Stimulated activated CD8-positive, alpha-beta memory T cell treated with anti-CD3 and anti-CD28 coated beads, Interleukin-4, amount 100 ng/mL, for 24 hours (primary cell): ENCODE measurements at regions not wholly inside any gene's neighbourhood (a gene's known extent, or its start where the extent isn't known, plus 50 kb on each side); places are given as distances from the start of the nearest gene placed in this dataset.

Source experiments
- DNase-seq: peaks from one replicate; pipeline ENCODE4 v3.0.0-alpha.2; 2020; ENCODE audit warnings: low read depth

- no peak for DNase-seq
Observed at GRCh38 chr12:39047539-39048262, 142.3 kb upstream of the CPNE8 start.

GRCh38 chr12:39044754-39045153, 139.4 kb upstream of the CPNE8 start:
- no peak for DNase-seq

DNA sequence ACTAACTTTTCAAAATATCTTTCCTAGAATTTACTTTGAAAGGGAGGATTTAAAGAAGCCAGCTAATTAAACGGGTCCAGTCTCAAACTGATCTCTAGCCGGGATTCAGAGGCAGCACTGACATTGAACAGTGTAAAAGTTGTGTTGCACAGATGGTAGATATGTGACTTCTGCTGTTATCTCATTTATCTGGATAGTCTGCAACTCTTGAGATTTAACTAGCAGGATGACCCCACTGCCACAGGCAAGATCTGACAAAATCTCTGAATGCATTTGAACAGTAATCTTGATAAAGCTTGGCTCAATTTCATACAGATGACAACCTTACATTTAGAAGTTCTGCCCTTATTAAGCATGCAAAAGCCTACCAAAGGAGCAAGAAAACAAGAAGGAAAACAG, 138.0 kb upstream of the CPNE8 start:
- DNase-seq, result no peak

GRCh38 chr12:39040275-39040674, 134.9 kb upstream of the CPNE8 start:
- DNase-seq, result no peak

- no peak for DNase-seq
Observed at GRCh38 chr12:39037115-39037514, 131.7 kb upstream of the CPNE8 start.

DNA sequence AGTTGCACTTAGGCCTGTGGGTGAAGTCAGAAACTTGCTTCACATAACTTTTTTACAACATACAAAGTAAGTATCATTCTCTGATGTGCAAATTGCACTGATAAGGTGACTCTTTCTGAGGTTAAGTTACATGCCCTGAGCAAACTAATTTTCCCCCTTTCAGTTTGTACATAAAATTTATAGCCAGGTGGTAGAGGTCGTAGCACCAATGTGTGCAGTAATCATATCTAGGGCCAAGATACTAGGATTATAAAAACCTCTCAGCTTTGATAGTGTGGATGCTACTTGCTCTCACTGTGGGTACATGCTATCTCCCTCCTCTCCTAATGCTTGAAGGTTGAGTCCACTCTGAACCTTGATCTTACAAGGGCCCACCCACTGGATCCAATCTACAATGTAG, 130.7 kb upstream of the CPNE8 start:
- DNase-seq, result no peak

GRCh38 chr12:39033782-39034181, 128.4 kb upstream of the CPNE8 start:
- DNase-seq, result no peak

DNA sequence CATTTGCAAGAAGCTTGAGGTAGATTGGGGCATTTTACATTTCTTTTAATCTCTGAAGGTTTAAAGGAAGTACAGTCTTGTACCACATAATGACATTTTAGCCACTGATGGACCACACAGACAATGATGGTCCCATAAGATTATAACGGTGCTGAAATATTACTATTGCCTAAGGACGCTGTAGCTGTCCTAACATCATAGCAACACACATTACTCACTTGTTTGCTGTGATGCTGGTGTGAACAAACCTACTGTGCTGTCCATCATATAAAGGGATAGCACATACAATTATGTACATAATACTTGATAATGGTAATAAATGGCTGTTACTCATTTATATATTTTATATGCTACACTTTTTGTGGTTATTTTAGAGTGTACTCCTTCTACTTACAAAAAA, 127.1 kb upstream of the CPNE8 start:
- no peak for DNase-seq

- no peak for DNase-seq
Observed at GRCh38 chr12:39032034-39032433, 126.6 kb upstream of the CPNE8 start.

GRCh38 chr12:39028382-39028781, 123.0 kb upstream of the CPNE8 start:
- no peak for DNase-seq

DNA sequence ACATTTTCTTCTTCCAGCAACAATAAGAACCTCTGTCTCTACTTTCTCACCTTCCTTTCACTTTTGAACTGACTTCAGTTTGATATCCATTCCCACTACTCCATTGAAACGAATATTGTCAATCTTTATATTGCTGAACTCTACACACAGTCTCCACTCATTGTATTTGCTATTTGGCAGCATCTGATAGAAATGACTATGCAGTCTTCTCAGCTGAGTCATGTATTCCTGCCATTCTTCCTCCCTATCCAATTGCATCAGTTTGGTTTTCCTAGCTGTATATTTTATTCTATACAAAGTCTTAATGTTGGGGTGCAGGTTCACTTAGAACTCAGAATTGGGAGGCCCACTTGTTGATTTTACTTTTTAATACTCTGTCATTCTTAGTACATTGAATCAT, 107.5 kb upstream of the CPNE8 start:
- DNase-seq, result no peak

DNA sequence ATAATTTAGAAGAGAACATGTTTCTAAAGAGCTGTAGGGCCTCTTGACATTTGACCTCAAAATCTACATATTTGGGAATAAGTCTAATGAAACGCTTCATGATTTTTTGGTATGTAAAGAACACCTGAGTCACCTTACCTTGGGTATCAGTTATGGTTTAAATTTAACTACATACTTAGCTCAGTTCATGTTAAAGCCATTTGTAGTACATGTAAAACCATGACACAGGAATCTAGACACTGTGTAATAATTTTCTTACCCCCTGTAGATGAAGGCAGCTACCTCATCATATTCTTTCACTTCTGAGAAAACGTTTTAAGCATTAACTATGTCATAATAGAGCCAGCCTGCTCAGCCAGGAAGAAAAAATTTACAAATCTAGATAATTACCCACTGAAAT, 105.8 kb upstream of the CPNE8 start:
- DNase-seq, result no peak

- DNase-seq, result no peak
Observed at GRCh38 chr12:39010406-39010805, 105.0 kb upstream of the CPNE8 start.

DNA sequence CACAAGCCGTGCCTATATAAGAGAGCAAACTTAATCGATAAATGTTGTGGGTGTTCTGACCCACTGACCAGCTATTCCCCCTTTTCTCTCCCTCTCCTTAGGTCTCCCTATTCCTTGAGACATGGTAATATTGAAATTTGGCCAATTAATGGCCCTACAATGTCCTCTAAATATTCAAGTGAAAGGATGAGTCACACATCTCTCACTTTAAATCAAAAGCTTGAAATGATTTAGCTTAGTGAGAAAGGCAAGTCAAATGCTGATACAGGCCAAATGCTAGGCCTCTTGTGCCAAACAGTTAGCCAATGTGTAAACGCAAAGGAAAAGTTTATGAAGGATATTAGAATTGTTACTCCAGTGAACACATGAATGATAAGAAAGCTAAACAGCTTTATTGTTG, 102.2 kb upstream of the CPNE8 start:
- no peak for DNase-seq

GRCh38 chr12:39006286-39006685, 100.9 kb upstream of the CPNE8 start:
- no peak for DNase-seq

- DNase-seq, result no peak
Observed at GRCh38 chr12:39005671-39006070, 100.3 kb upstream of the CPNE8 start.

DNA sequence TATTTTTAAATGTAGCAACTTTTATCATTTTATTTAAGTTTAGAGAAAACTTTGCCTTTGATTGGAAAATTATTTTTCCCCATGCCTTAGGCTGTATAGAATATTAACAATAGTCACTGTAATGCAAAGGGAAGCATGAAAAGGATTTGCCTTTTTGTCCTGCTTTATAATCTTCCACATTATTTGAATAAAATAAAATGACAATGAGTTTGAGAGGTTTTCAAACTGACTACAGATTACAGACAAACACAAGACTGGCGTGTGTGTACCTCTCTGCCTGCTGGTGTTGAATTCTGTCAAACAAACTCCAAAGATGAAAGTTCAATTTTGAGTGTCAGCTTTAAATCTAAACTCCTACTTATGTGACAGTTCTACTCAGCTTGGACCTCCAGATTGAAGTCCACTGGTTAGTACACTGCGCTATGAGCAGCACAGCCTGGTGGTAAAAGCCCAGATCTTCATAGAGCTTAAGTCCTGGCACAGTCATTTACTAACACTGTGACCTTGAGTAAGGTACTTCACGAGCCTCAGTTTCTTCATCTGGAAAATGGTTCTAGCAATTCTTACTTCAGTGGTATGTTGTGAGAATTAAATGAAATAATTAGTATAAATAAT, 98.3 kb upstream of the CPNE8 start:
- no peak for DNase-seq

GRCh38 chr12:39000370-39000769, 95.0 kb upstream of the CPNE8 start:
- DNase-seq, result no peak

DNA sequence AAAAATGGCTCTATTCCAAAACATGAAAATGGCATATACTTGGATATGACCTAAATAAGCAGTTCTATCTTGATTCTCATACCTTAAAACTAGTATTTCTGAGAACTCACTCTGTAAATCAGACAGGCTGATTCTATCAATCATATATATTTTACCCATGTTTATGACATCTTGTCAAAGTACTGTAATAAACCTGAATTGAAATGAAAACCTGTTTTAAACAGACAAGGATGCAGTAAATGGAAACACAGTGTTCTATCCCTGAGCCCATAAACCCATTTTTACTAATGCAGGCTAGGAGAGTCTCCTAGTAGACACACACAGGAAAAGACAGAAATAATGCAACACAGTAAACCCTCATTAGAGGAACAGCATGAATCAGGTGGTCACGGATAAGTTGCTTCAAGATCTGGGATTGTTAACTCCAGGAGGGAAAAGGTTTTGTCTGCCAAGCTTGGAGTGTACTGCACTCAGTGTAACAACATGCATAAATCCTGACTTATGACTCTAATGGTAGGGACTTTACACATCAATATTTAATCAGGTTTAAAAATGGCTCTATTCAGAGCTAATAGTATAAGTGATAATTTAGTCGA, 93.6 kb upstream of the CPNE8 start:
- DNase-seq, result no peak

DNA sequence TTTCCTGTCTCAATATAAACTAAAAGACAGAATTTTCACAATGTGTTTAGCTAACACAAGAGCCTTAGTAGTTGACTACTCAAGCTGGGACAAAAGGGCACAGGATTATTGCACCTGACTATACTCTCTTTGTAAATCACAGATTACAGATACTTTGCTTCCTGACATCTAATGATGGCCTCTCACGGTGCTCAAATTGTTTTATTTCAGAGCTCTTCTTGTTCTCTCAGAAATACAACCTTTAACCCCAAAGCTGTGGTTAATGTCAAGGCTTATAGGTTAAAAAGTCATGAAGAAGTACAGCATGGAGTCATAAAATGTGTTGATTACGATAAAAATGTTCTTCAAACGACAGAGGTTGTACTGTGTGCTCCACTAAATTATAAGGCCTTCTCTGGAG, 89.9 kb upstream of the CPNE8 start:
- no peak for DNase-seq

DNA sequence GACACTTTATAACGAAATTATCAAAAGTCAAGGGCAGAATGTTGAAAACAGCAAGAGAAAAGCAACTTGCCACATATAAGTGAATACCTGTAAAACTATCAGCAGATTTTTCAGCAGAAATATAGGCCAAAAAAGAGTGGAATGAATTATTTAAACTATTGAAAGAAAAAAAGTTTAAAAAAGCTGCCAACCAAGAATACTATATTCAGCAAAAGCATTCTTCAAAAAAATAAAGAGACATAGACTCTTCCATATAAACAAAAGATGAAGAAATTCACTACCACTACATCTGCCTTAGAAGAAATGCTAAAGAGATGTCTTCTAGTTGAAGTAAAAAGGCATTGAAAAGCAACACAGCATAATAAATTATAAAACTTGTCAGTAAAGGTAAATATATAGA, 80.6 kb upstream of the CPNE8 start:
- no peak for DNase-seq

- no peak for DNase-seq
Observed at GRCh38 chr12:38984388-38984787, 79.0 kb upstream of the CPNE8 start.

DNA sequence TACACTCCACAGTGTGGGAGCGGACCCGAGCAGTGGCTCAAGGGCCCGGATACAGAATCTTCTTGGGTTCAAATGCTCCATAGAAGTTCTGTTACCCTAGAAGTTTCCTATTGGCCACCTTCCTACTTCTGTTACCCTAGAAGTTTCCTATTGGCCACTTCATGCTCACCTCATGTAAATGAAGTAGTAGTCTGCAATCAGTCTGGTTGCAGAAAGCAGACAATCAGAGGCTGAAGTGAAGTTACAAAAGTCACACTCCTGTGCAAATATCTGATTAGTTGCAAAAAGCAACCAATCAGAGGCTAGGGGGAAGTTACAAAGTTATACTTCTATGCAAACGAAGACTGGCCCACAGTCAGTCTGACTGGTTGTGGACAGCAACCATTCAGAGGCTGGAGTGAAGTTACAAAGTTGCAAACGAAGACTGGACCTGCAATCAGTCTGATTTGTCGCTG, 77.8 kb upstream of the CPNE8 start:
- DNase-seq, result no peak

DNA sequence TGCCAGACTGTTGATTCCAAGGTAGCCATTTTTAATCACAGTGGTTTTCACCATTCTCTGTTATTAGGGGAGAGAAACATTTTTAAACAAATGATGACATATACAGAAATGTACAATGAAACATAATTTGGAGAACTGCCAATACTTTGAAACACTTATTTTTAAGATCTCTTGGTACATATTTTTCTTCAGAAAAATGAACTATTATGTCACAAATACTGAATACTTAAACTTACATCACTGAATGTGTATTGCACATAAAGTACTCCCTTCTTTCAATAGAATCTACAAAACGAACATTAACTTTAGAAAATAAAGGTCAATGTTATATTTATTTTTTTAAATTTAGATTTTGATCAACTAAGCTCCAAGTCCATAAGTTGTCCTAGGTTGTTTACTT, 71.7 kb upstream of the CPNE8 start:
- no peak for DNase-seq
